NB4 (cell line): ENCODE measurements at regions not wholly inside any gene's neighbourhood (a gene's known extent, or its start where the extent isn't known, plus 50 kb on each side); places are given as distances from the start of the nearest gene placed in this dataset.

Experiments used
- POLR2A ChIP-seq: IDR thresholded peaks from 2 replicates; pipeline ENCODE4 v1.6.1; 2011; ENCODE audit warnings: mild to moderate bottlenecking; ENCODE audit not compliant: insufficient read length; ENCODE audit errors: extremely low read depth
- TF ChIP-seq, protein P1 (sequence below): IDR thresholded peaks from one replicate; pipeline ENCODE4 v1.5.1; 2012; ENCODE audit warnings: low read depth, low read length

- TF ChIP-seq, protein P1, sequence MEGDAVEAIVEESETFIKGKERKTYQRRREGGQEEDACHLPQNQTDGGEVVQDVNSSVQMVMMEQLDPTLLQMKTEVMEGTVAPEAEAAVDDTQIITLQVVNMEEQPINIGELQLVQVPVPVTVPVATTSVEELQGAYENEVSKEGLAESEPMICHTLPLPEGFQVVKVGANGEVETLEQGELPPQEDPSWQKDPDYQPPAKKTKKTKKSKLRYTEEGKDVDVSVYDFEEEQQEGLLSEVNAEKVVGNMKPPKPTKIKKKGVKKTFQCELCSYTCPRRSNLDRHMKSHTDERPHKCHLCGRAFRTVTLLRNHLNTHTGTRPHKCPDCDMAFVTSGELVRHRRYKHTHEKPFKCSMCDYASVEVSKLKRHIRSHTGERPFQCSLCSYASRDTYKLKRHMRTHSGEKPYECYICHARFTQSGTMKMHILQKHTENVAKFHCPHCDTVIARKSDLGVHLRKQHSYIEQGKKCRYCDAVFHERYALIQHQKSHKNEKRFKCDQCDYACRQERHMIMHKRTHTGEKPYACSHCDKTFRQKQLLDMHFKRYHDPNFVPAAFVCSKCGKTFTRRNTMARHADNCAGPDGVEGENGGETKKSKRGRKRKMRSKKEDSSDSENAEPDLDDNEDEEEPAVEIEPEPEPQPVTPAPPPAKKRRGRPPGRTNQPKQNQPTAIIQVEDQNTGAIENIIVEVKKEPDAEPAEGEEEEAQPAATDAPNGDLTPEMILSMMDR, result no peak
- no peak for TF ChIP-seq POLR2A
Observed at GRCh38 chr6:138652824-138653223, 120.7 kb upstream of the CCDC28A start.
